Activated CD4-positive, alpha-beta memory T cell treated with anti-CD3 and anti-CD28 coated beads for 36 hours (primary cell): ENCODE measurements at regions not wholly inside any gene's neighbourhood (a gene's known extent, or its start where the extent isn't known, plus 50 kb on each side); places are given as distances from the start of the nearest gene placed in this dataset.

Experiments used
- CTCF ChIA-PET: fragments of 350-600 bp; sonication (Branson Sonifier 250); formaldehyde crosslinking; loops from one replicate; lab custom pipeline; 2021; ENCODE audit warnings: antibody characterized with exemption, inconsistent platforms; lab: Charles Lee
- POLR2A ChIA-PET: fragments of 350-600 bp; sonication (Branson Sonifier 250); formaldehyde crosslinking; loops from one replicate; lab custom pipeline; 2021; ENCODE audit warnings: antibody characterized with exemption; lab: Charles Lee
- DNase-seq: peaks from one replicate; pipeline ENCODE4 v3.0.0-alpha.2; 2020
- H3K27ac Mint-ChIP-seq: one replicate; pipeline ENCODE4 v1.8.0; 2021; ENCODE audit warnings: mixed read lengths
- H3K27me3 Mint-ChIP-seq: one replicate; pipeline ENCODE4 v1.8.0; 2021; ENCODE audit warnings: mixed read lengths
- H3K36me3 Mint-ChIP-seq: one replicate; pipeline ENCODE4 v1.8.0; 2021; ENCODE audit warnings: mixed read lengths
- H3K4me1 Mint-ChIP-seq: one replicate; pipeline ENCODE4 v1.8.0; 2021; ENCODE audit warnings: low read depth, mixed read lengths
- H3K4me3 Mint-ChIP-seq: one replicate; pipeline ENCODE4 v1.8.0; 2021; ENCODE audit warnings: mild to moderate bottlenecking, mixed read lengths
- H3K9me3 Mint-ChIP-seq: one replicate; pipeline ENCODE4 v1.8.0; 2021; ENCODE audit warnings: mixed read lengths
- intact Hi-C: fragments of 100-400 bp; cut with micrococcal nuclease; formaldehyde crosslinking; loops from one replicate; pipeline ENCODE4 v1.15.1; 2023

GRCh38 chr18:61741881-61742454 is 150.8 kb downstream of the RNF152 start:
- ChIA-PET POLR2A (no interaction called here), CTCF (no interaction called here)
- Mint-ChIP-seq H3K27ac (no peak overlapping the region), H3K4me3 (no peak overlapping the region), H3K4me1 (no peaks in the 10 kb centered on the region), H3K9me3 (no peaks in the 10 kb centered on the region), H3K36me3 (no peaks in the 10 kb centered on the region), H3K27me3 (no peaks in the 10 kb centered on the region)
- intact Hi-C loops: no loop called here
- DNase-seq: no peak

GRCh38 chr18:61738488-61738887 is 154.3 kb downstream of the RNF152 start:
- H3K27ac Mint-ChIP-seq: no peak overlapping the region
- CTCF ChIA-PET: no interaction called here
- intact Hi-C loops: no loop called here
- no peaks in the 10 kb centered on the region for H3K4me1 Mint-ChIP-seq
- H3K36me3 Mint-ChIP-seq: no peaks in the 10 kb centered on the region
- no peak overlapping the region for H3K4me3 Mint-ChIP-seq
- POLR2A ChIA-PET: no interaction called here
- H3K27me3 Mint-ChIP-seq: no peaks in the 10 kb centered on the region
- H3K9me3 Mint-ChIP-seq: no peaks in the 10 kb centered on the region
- no peak for DNase-seq

GRCh38 chr18:61738042-61738441 is 154.8 kb downstream of the RNF152 start:
- no peaks in the 10 kb centered on the region for H3K9me3 Mint-ChIP-seq
- CTCF ChIA-PET: no interaction called here
- no peak for DNase-seq
- H3K27ac Mint-ChIP-seq: no peak overlapping the region
- no peaks in the 10 kb centered on the region for H3K4me1 Mint-ChIP-seq
- H3K4me3 Mint-ChIP-seq: no peak overlapping the region
- intact Hi-C loops: no loop called here
- no peaks in the 10 kb centered on the region for H3K36me3 Mint-ChIP-seq
- H3K27me3 Mint-ChIP-seq: no peaks in the 10 kb centered on the region
- POLR2A ChIA-PET: no interaction called here

GRCh38 chr18:61736133-61736532 is 156.7 kb downstream of the RNF152 start:
- Mint-ChIP-seq H3K4me3 (no peak overlapping the region), H3K4me1 (no peaks in the 10 kb centered on the region), H3K27me3 (peaks cover 2% of the 10 kb centered on the region), H3K36me3 (no peaks in the 10 kb centered on the region), H3K9me3 (no peaks in the 10 kb centered on the region), H3K27ac (no peak overlapping the region)
- POLR2A ChIA-PET: no interaction called here
- DNase-seq: no peak
- intact Hi-C loops: no loop called here
- CTCF ChIA-PET: no interaction called here

GRCh38 chr18:61735564-61736102 is 157.2 kb downstream of the RNF152 start:
- no peaks in the 10 kb centered on the region for H3K4me1 Mint-ChIP-seq
- H3K9me3 Mint-ChIP-seq: no peaks in the 10 kb centered on the region
- no peak for DNase-seq
- no peak overlapping the region for H3K27ac Mint-ChIP-seq
- CTCF ChIA-PET: no interaction called here
- POLR2A ChIA-PET: no interaction called here
- H3K36me3 Mint-ChIP-seq: no peaks in the 10 kb centered on the region
- H3K27me3 Mint-ChIP-seq: peaks cover 2% of the 10 kb centered on the region
- H3K4me3 Mint-ChIP-seq: no peak overlapping the region
- intact Hi-C loops: no loop called here

- intact Hi-C loops: no loop called here
- CTCF ChIA-PET: no interaction called here
These were observed 158.4 kb downstream of the RNF152 start for GRCh38 chr18:61734396-61734795.

GRCh38 chr18:61732854-61733253 is 160.0 kb downstream of the RNF152 start:
- H3K9me3 Mint-ChIP-seq: no peaks in the 10 kb centered on the region
- ChIA-PET CTCF (no interaction called here), POLR2A (no interaction called here)
- no peaks in the 10 kb centered on the region for H3K36me3 Mint-ChIP-seq
- H3K27me3 Mint-ChIP-seq: peaks cover 2% of the 10 kb centered on the region
- no peak overlapping the region for H3K4me3 Mint-ChIP-seq
- H3K27ac Mint-ChIP-seq: no peak overlapping the region
- DNase-seq: no peak
- H3K4me1 Mint-ChIP-seq: no peaks in the 10 kb centered on the region
- intact Hi-C loops: no loop called here

More at GRCh38 chr18:61734396-61734795, 158.4 kb downstream of the RNF152 start:
- peaks cover 2% of the 10 kb centered on the region for H3K27me3 Mint-ChIP-seq
- POLR2A ChIA-PET: no interaction called here
- H3K36me3 Mint-ChIP-seq: no peaks in the 10 kb centered on the region
- no peaks in the 10 kb centered on the region for H3K4me1 Mint-ChIP-seq
- H3K4me3 Mint-ChIP-seq: no peak overlapping the region
- H3K27ac Mint-ChIP-seq: no peak overlapping the region
- H3K9me3 Mint-ChIP-seq: no peaks in the 10 kb centered on the region
- DNase-seq: no peak

GRCh38 chr18:61731693-61732376 is 161.0 kb downstream of the RNF152 start:
- no peak overlapping the region for H3K27ac Mint-ChIP-seq
- no peak overlapping the region for H3K4me3 Mint-ChIP-seq
- H3K4me1 Mint-ChIP-seq: no peaks in the 10 kb centered on the region
- ChIA-PET CTCF (no interaction called here), POLR2A (no interaction called here)
- H3K9me3 Mint-ChIP-seq: no peaks in the 10 kb centered on the region
- H3K27me3 Mint-ChIP-seq: peaks cover 2% of the 10 kb centered on the region
- intact Hi-C loops: no loop called here
- H3K36me3 Mint-ChIP-seq: no peaks in the 10 kb centered on the region
- no peak for DNase-seq

GRCh38 chr18:61731178-61731577 is 161.6 kb downstream of the RNF152 start:
- no peaks in the 10 kb centered on the region for H3K36me3 Mint-ChIP-seq
- ChIA-PET CTCF (no interaction called here), POLR2A (no interaction called here)
- no peak for DNase-seq
- intact Hi-C loops: no loop called here
- H3K27ac Mint-ChIP-seq: no peak overlapping the region
- H3K4me1 Mint-ChIP-seq: no peaks in the 10 kb centered on the region
- H3K27me3 Mint-ChIP-seq: peaks cover 2% of the 10 kb centered on the region
- H3K4me3 Mint-ChIP-seq: no peak overlapping the region
- H3K9me3 Mint-ChIP-seq: no peaks in the 10 kb centered on the region

- no peak for DNase-seq
- H3K27ac Mint-ChIP-seq: no peak overlapping the region
- ChIA-PET CTCF (no interaction called here), POLR2A (no interaction called here)
- H3K9me3 Mint-ChIP-seq: no peaks in the 10 kb centered on the region
- H3K4me1 Mint-ChIP-seq: no peaks in the 10 kb centered on the region
- H3K4me3 Mint-ChIP-seq: no peak overlapping the region
- intact Hi-C loops: no loop called here
- peaks cover 2% of the 10 kb centered on the region for H3K27me3 Mint-ChIP-seq
- H3K36me3 Mint-ChIP-seq: no peaks in the 10 kb centered on the region
These were observed 163.5 kb downstream of the RNF152 start for GRCh38 chr18:61729322-61729721.

GRCh38 chr18:61727241-61728193 is 165.3 kb downstream of the RNF152 start:
- no peak for DNase-seq
- H3K4me3 Mint-ChIP-seq: no peak overlapping the region
- POLR2A ChIA-PET: no interaction called here
- H3K9me3 Mint-ChIP-seq: no peaks in the 10 kb centered on the region
- H3K27me3 Mint-ChIP-seq: peaks cover 2% of the 10 kb centered on the region
- intact Hi-C loops: no loop called here
- no peaks in the 10 kb centered on the region for H3K4me1 Mint-ChIP-seq
- CTCF ChIA-PET: no interaction called here
- no peak overlapping the region for H3K27ac Mint-ChIP-seq
- no peaks in the 10 kb centered on the region for H3K36me3 Mint-ChIP-seq

GRCh38 chr18:61724532-61724931 is 168.3 kb downstream of the RNF152 start:
- Mint-ChIP-seq H3K4me1 (no peaks in the 10 kb centered on the region), H3K27me3 (no peaks in the 10 kb centered on the region), H3K27ac (no peak overlapping the region), H3K9me3 (no peaks in the 10 kb centered on the region), H3K4me3 (no peak overlapping the region), H3K36me3 (no peaks in the 10 kb centered on the region)
- ChIA-PET CTCF (no interaction called here), POLR2A (no interaction called here)
- DNase-seq: no peak
- intact Hi-C loops: no loop called here
